ENCODE measurements at regions not wholly inside any gene's neighbourhood (a gene's known extent, or its start where the extent isn't known, plus 50 kb on each side); places are given as distances from the start of the nearest gene placed in this dataset.

DNA sequence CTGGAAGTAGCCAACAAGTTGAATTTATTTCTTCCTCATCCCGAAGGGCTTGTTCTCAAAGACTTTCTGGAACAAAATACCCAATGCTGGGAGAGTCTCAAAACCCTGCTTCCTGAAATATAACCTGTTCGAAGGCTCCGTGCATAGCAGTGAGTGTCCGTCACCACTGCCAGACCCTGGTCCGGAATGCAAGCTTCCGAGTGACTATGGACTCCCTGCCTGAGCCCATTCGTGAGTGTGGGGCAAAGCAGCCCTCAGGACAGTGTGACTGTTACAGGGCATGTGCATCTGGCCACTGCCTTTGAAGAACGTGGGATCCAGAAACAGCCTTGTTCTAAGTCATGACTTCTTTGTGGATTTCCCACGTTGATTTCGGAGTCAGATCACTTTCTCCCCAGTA, 214.5 kb upstream of the IGF1R start:
- TF ChIP-seq, protein P1, sequence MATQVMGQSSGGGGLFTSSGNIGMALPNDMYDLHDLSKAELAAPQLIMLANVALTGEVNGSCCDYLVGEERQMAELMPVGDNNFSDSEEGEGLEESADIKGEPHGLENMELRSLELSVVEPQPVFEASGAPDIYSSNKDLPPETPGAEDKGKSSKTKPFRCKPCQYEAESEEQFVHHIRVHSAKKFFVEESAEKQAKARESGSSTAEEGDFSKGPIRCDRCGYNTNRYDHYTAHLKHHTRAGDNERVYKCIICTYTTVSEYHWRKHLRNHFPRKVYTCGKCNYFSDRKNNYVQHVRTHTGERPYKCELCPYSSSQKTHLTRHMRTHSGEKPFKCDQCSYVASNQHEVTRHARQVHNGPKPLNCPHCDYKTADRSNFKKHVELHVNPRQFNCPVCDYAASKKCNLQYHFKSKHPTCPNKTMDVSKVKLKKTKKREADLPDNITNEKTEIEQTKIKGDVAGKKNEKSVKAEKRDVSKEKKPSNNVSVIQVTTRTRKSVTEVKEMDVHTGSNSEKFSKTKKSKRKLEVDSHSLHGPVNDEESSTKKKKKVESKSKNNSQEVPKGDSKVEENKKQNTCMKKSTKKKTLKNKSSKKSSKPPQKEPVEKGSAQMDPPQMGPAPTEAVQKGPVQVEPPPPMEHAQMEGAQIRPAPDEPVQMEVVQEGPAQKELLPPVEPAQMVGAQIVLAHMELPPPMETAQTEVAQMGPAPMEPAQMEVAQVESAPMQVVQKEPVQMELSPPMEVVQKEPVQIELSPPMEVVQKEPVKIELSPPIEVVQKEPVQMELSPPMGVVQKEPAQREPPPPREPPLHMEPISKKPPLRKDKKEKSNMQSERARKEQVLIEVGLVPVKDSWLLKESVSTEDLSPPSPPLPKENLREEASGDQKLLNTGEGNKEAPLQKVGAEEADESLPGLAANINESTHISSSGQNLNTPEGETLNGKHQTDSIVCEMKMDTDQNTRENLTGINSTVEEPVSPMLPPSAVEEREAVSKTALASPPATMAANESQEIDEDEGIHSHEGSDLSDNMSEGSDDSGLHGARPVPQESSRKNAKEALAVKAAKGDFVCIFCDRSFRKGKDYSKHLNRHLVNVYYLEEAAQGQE (IDR thresholded peaks at IDR 0.05; ENCODE audit: insufficient read depth in 1 of 2, low read depth in 2 of 2, low read length in 2 of 2) = no peak
- no peak for TF ChIP-seq FOXP2 (optimal IDR thresholded peaks at IDR 0.05; ENCODE audit: borderline replicate concordance, extremely low read depth, extremely low read length, insufficient read depth)
- TF ChIP-seq TAF1 (IDR thresholded peaks at IDR 0.05; ENCODE audit: borderline replicate concordance, insufficient read depth, low read length) = no peak
- no peak for TF ChIP-seq POLR2AphosphoS5 (IDR thresholded peaks at IDR 0.05; ENCODE audit: low read depth, low read length)
- no peak for TF ChIP-seq SIN3A (IDR thresholded peaks at IDR 0.05; ENCODE audit: borderline replicate concordance, insufficient read depth, low read length)

DNA sequence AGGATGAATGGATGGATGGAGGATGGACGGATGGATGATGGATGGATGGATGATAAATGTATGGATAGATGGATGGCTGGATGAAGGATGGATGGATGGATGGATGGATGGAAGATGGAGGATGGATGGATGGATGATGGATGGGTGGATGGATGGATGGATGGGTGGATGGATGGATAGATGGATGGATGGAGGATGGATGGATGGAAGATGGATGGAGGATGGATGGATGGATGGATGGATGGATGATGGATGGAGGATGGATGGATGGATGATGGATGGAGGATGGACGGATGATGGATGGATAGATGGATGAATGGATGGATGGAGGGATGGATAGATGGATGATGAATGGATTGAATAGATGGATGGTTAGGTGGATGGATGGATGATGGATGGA, 210.6 kb upstream of the IGF1R start:
- no peak for TF ChIP-seq FOXP2 (optimal IDR thresholded peaks at IDR 0.05; ENCODE audit: borderline replicate concordance, extremely low read depth, extremely low read length, insufficient read depth)
- TF ChIP-seq TAF1 (IDR thresholded peaks at IDR 0.05; ENCODE audit: borderline replicate concordance, insufficient read depth, low read length) = no peak
- no peak for TF ChIP-seq SIN3A (IDR thresholded peaks at IDR 0.05; ENCODE audit: borderline replicate concordance, insufficient read depth, low read length)
- TF ChIP-seq, protein P1 (IDR thresholded peaks at IDR 0.05; ENCODE audit: insufficient read depth in 1 of 2, low read depth in 2 of 2, low read length in 2 of 2) = no peak
- no peak for TF ChIP-seq POLR2AphosphoS5 (IDR thresholded peaks at IDR 0.05; ENCODE audit: low read depth, low read length)

DNA sequence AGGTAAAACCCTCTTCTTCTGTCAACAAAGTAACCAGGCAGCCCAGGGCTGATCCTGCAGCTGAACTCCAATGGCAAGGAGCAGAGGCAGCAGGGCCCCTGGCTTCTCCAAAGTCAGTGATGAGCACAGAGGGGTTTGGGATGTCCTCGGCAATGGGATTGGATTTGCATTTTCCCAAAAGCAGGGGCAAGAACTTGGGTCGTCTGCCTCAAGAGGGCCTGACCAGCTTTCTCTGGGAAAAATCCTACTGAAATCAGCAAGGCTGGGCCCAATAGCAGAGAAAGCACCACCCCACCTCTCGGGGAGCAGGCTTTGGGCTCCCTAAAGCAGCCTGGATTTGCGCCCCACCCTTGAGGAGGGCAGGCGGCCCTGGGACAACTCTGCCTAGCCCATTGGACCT, 210.0 kb upstream of the IGF1R start:
- TF ChIP-seq FOXP2 (optimal IDR thresholded peaks at IDR 0.05; ENCODE audit: borderline replicate concordance, extremely low read depth, extremely low read length, insufficient read depth) (no peak), POLR2AphosphoS5 (IDR thresholded peaks at IDR 0.05; ENCODE audit: low read depth, low read length) (no peak), SIN3A (IDR thresholded peaks at IDR 0.05; ENCODE audit: borderline replicate concordance, insufficient read depth, low read length) (no peak), TAF1 (IDR thresholded peaks at IDR 0.05; ENCODE audit: borderline replicate concordance, insufficient read depth, low read length) (no peak)
- TF ChIP-seq, protein P1 (IDR thresholded peaks at IDR 0.05; ENCODE audit: insufficient read depth in 1 of 2, low read depth in 2 of 2, low read length in 2 of 2) = no peak

DNA sequence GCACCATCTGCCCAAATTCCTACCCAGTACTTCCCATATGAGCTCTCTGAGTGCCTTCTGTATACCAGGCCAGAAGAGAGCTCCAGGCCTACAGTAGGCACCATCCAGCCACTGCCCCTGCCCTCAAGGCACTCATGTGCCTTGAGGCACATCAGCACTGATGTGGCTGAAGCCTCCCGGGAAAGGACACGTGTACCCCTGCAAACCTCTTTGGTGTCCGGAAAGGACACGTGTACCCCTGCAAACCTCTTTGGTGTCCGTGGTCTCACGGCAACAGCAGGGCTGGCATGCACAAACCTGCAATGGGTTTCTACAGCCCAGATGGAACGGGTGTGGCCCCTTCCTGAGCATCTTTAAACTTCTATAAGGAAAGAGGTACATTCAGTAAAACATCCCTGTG, 209.4 kb upstream of the IGF1R start:
- TF ChIP-seq FOXP2 (optimal IDR thresholded peaks at IDR 0.05; ENCODE audit: borderline replicate concordance, extremely low read depth, extremely low read length, insufficient read depth) (no peak), SIN3A (IDR thresholded peaks at IDR 0.05; ENCODE audit: borderline replicate concordance, insufficient read depth, low read length) (no peak), TAF1 (IDR thresholded peaks at IDR 0.05; ENCODE audit: borderline replicate concordance, insufficient read depth, low read length) (no peak), POLR2AphosphoS5 (IDR thresholded peaks at IDR 0.05; ENCODE audit: low read depth, low read length) (no peak)
- TF ChIP-seq, protein P1 (IDR thresholded peaks at IDR 0.05; ENCODE audit: insufficient read depth in 1 of 2, low read depth in 2 of 2, low read length in 2 of 2) = no peak

DNA sequence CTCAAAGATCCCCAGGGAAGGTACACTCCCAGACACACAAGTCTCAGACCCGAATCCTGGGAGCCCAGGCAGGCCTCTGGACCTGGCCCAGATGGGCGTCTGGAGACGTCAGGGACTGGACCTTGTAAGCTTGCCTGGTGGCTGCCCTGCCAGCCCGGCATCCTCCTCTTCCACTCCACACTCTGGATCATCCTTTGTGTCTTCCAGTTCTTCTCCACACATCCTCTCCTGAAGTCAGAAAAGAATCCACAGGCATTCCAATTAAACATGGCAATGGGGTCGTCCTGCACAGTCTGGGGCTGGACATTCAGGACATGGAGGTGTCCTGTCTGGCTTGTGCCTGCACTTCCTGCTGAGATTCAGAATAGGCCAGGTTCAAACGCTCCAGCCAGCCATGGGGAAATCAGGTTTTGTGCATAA, 208.8 kb upstream of the IGF1R start:
- TF ChIP-seq SIN3A (IDR thresholded peaks at IDR 0.05; ENCODE audit: borderline replicate concordance, insufficient read depth, low read length) = no peak

All from PFSK-1 (cell line).